ENCODE measurements at regions not wholly inside any gene's neighbourhood (a gene's known extent, or its start where the extent isn't known, plus 50 kb on each side); places are given as distances from the start of the nearest gene placed in this dataset.
"Not testable (repeated sequence)": the region's sequence is repeated elsewhere in the genome, so short reads cannot be mapped to it uniquely, and the experiment has no call there.

DNA sequence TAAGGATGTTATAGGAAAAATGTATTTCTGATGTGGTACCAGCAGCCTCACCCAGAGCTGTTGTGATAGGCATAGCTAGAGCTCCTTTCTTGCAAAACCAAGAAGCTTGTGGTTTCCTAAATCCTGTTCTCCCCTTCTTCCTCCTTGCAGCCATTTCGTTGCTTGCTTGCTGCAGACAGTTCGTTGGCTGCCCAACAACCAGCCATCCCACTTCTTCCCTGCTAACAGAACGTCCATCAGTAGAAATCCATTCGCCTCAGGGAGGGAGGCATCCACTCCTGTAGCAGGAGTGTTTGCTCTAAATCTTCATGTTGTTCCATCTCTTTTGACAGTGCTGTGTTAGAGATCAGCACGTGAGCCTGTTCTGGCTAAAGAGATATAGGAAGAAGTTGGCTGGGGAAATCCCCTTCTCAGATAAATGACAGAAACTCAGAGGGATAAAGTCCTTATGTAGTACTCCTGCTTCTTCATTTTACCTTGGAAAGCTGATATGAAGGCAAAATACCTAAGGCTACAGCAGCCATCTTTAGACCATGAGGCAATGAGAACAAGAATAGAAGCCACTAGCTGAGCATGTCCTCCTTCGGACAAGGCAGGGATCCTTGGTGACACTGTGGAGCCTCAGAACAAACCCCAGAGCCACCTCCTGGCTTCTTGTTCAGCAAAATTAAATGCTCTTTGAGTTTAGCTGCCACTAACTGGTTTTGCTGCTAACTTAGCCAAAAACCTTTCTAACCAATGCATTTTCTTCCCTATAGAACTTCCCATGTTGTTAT is 68.4 kb upstream of the RELL1 start:
- no peak for DNase-seq
- CTCF ChIA-PET = no interaction called here
- Mint-ChIP-seq H3K27me3 (peaks cover 2% of the 10 kb centered on the region), H3K4me1 (peaks cover 16% of the 10 kb centered on the region), H3K9me3 (no peaks in the 10 kb centered on the region), H3K4me3 (no peak overlapping the region), H3K36me3 (ENCODE audit: low read depth) (no peaks in the 10 kb centered on the region), H3K27ac (no peak overlapping the region)
- POLR2A ChIA-PET = no interaction called here

DNA sequence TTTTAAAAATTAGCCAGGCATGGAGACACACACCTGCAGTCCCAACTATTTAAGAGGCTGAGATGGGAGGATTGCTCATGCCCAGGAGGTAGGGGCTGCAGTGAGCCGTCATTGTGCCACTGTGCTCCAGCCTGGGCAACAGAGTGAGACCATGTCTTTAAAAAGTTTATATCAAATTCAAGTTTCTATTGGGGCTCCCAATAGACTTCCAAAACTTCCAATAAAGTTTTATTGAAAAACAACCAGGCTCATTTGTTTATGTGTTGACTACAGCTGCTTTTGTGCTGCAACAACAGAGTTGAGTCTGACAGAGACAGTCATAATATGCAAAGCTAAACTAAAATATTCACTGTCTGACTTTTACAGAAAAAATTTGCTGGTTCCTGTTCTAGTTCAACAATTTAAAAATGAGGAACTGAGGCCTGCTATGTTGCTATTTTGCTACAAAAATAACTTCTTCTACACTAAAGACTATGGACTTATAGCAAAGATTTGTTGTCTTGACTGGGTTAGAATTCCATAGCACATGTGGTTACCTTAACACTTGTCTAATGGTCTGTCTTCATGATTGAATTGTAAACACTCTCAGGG is 63.3 kb upstream of the RELL1 start:
- Mint-ChIP-seq H3K27me3 (peaks cover 2% of the 10 kb centered on the region), H3K4me3 (no peak overlapping the region), H3K9me3 (peaks cover 3% of the 10 kb centered on the region), H3K36me3 (ENCODE audit: low read depth) (no peaks in the 10 kb centered on the region), H3K27ac (no peak overlapping the region), H3K4me1 (peaks cover 6% of the 10 kb centered on the region)
- CTCF ChIA-PET = interaction anchor here (1.3 kb wide), 1 partner anchor 148 kb away, joined by 3 read pairs; no protein-coding TSS in a partner anchor
- POLR2A ChIA-PET = no interaction called here
- DNase-seq = no peak

DNA sequence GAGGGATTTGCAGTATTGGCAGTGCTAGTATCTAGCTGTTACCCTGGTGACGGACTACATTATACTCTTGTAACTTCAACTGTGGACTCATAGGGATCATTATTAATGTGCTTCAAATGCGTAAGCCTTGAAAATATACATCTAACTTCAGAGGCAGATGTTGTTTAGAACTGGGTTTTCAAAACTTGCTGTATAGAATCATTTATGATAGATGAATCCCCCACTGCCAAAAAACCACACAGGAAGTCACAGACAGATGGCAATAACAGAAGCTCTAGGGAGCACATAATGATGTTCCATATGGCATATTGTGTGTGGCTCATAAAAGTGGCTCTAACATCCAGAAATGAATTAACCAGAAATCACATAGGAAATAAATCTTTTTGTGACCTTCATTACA is 62.3 kb upstream of the RELL1 start:
- peaks cover 3% of the 10 kb centered on the region for H3K9me3 Mint-ChIP-seq
- no peak for DNase-seq
- no peaks in the 10 kb centered on the region for H3K4me1 Mint-ChIP-seq
- no peaks in the 10 kb centered on the region for H3K36me3 Mint-ChIP-seq (ENCODE audit: low read depth)
- peaks cover 2% of the 10 kb centered on the region for H3K27me3 Mint-ChIP-seq
- CTCF ChIA-PET = no interaction called here
- POLR2A ChIA-PET = no interaction called here
- H3K27ac Mint-ChIP-seq = no peak overlapping the region
- no peak overlapping the region for H3K4me3 Mint-ChIP-seq

DNA sequence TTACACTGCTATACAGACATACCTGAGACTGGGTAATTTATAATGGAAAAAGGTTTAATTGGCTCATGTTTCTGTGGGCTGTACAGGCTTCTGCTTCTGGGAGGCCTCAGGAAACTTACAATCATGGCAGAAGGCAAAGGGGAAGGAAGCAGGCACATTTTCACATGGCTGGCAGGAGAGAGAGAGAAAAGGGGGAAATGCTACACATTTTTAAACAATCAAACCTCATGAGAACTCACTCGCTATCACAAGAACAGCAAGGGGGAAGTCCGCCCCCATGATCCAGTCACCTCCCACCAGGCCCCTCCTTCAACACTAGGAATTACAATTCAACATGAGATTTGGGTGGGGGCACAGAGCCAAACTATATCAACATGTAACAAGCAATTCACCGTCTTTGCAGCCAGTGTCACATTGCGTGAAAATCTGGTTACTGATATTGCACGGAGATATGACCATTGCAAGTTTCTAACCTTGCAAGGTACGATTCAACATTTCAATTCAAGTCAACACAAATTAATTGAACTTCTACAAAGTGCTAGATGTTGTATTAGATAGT is 61.7 kb upstream of the RELL1 start:
- peaks cover 3% of the 10 kb centered on the region for H3K9me3 Mint-ChIP-seq
- peaks cover 5% of the 10 kb centered on the region for H3K27me3 Mint-ChIP-seq
- CTCF ChIA-PET = no interaction called here
- no peak overlapping the region for H3K27ac Mint-ChIP-seq
- POLR2A ChIA-PET = no interaction called here
- no peak for DNase-seq
- H3K4me3 Mint-ChIP-seq = no peak overlapping the region
- no peaks in the 10 kb centered on the region for H3K4me1 Mint-ChIP-seq
- no peaks in the 10 kb centered on the region for H3K36me3 Mint-ChIP-seq (ENCODE audit: low read depth)

DNA sequence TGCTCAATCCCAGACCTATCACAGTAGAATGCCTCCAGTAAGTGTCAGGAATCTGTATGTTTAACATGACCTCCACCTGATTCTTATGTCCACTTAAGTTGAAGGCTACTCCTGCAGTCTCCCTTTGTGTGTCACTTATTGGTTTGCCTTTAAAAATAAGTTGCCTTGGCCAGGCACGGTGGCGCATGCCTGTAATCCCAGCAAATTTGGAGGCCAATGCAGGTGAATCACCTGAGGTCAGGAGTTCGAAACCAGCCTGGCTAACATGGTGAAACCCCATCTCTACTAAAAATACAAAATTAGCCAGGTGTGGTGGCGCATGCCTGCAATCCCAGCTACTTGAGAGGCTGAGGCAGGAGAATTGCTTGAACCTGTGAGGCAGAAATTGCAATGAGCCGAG is 60.7 kb upstream of the RELL1 start:
- H3K9me3 Mint-ChIP-seq; H3K36me3 Mint-ChIP-seq (ENCODE audit: low read depth); H3K4me1 Mint-ChIP-seq; CTCF ChIA-PET; DNase-seq; POLR2A ChIA-PET; H3K4me3 Mint-ChIP-seq; H3K27ac Mint-ChIP-seq; H3K27me3 Mint-ChIP-seq: not testable (repeated sequence)

DNA sequence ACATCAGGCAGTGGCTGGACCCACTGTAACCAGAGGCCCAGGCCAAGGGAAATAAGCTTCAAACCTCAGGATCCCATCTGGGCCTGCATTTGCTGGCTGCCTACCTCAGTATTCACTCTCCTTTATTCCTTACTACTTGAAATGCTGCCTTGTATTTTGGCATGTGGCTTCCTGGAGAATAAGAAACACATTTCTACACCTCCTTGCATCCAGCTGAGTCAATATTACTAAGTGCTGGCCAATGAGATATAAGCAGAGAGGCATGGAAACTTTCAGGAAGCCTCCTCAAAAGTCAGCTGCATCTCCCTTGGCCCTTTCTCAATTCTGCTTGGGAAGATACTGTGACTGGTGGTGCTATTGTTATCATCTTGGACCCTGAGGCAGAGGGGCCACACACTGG is 59.8 kb upstream of the RELL1 start:
- Mint-ChIP-seq H3K4me1 (no peaks in the 10 kb centered on the region), H3K36me3 (ENCODE audit: low read depth) (no peaks in the 10 kb centered on the region), H3K27ac (no peak overlapping the region), H3K9me3 (peaks cover 3% of the 10 kb centered on the region), H3K27me3 (peaks cover 4% of the 10 kb centered on the region), H3K4me3 (no peak overlapping the region)
- no peak for DNase-seq
- CTCF ChIA-PET = no interaction called here
- POLR2A ChIA-PET = no interaction called here

DNA sequence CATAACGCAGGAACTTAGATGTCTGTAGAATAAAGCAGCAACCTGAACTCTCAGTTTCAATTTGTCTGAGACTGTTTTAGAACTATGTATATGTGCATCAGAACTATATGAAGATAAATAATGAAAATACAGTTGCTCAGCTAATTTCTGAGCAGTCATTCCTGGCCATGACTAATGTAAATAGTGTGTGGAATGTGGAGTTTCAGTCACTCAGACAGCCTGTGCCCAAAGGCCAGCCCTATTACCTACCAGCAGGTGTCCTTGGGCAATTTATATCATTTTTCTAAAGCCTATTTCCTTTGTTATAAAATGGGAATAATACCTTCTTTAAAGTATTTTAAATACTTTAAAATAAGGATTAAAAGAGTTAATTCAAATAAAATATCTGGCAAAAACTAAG is 56.0 kb upstream of the RELL1 start:
- ChIA-PET CTCF (interaction anchor here (0.7 kb wide), 1 partner anchor 94 kb away, joined by 3 read pairs; no protein-coding TSS in a partner anchor), POLR2A (interaction anchor here (0.6 to 1.2 kb wide), 2 partner anchors 9 to 94 kb away, joined by 3 to 4 read pairs; no protein-coding TSS in a partner anchor)
- Mint-ChIP-seq H3K4me1 (no peaks in the 10 kb centered on the region), H3K36me3 (ENCODE audit: low read depth) (no peaks in the 10 kb centered on the region), H3K9me3 (no peaks in the 10 kb centered on the region), H3K4me3 (no peak overlapping the region), H3K27ac (no peak overlapping the region), H3K27me3 (peaks cover 4% of the 10 kb centered on the region)
- no peak for DNase-seq

DNA sequence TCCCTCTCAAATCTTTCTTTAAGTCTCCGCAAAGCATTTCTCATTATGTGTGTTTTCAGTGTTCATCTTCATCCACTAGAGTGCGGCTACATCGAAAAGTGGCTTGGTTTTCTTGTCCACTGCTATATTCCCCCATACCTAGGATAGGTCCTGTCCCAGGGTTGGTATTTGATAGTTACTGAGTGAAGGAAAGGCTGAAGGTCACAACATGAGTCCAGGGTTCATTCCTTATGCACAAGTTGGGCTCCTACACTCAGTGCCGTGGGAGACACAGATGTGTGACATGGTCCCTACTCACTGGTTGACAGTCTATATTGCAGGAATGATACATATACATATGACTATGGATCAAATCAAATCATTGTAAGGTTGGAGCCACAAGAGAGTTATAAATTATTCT is 55.4 kb upstream of the RELL1 start:
- H3K4me3 Mint-ChIP-seq = no peak overlapping the region
- ChIA-PET CTCF (no interaction called here), POLR2A (no interaction called here)
- H3K9me3 Mint-ChIP-seq = no peaks in the 10 kb centered on the region
- no peaks in the 10 kb centered on the region for H3K4me1 Mint-ChIP-seq
- H3K27ac Mint-ChIP-seq = no peak overlapping the region
- no peak for DNase-seq
- H3K36me3 Mint-ChIP-seq (ENCODE audit: low read depth) = no peaks in the 10 kb centered on the region
- peaks cover 4% of the 10 kb centered on the region for H3K27me3 Mint-ChIP-seq

DNA sequence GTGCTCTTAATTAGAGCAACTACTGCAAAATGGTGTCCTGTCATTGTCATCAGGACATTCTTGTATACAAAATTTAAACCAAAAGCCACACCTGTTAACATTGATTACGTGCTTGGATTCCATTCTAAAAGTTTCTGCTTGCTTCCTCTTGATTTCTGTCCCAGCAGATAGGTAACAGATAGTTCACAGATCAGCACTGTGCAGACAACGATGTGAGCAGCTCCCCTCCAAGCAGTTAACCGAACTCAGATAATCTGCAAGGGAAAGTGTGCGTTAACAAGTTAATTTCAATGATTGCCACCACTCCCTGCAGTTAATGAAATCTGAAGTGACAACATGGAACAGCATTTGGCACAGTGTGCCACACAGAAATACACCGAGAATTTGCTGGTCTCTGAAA is 54.4 kb upstream of the RELL1 start:
- no peak for DNase-seq
- Mint-ChIP-seq H3K4me3 (no peak overlapping the region), H3K27ac (no peak overlapping the region), H3K27me3 (peaks cover 4% of the 10 kb centered on the region), H3K4me1 (no peaks in the 10 kb centered on the region), H3K9me3 (no peaks in the 10 kb centered on the region), H3K36me3 (ENCODE audit: low read depth) (no peaks in the 10 kb centered on the region)
- ChIA-PET CTCF (interaction anchor here (0.6 kb wide), 1 partner anchor 171 kb away, joined by 3 read pairs; no protein-coding TSS in a partner anchor), POLR2A (no interaction called here)

DNA sequence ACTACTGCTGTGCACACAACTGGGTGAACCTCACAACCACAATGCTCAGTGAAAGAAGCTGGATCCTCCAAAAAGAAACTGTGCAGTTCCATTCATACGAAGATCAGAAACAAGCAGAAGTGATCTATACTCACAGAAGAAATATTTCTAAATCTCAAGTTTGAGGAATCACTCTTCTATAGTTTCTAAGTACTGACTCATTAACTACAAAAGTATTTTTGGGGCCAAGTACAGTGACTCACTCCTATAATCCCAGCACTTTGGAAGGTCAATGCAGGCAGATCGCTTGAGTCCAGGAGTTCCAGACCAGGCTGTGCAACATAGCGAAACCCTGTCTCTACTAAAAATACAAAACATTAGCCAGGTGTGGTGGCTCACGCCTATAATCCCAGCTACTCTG is 51.3 kb upstream of the RELL1 start:
- CTCF ChIA-PET = no interaction called here
- Mint-ChIP-seq H3K4me3 (no peak overlapping the region), H3K27me3 (no peaks in the 10 kb centered on the region), H3K9me3 (no peaks in the 10 kb centered on the region), H3K4me1 (no peaks in the 10 kb centered on the region), H3K27ac (no peak overlapping the region), H3K36me3 (ENCODE audit: low read depth) (no peaks in the 10 kb centered on the region)
- POLR2A ChIA-PET = no interaction called here
- no peak for DNase-seq
